ENCODE measurements at regions not wholly inside any gene's neighbourhood (a gene's known extent, or its start where the extent isn't known, plus 50 kb on each side); places are given as distances from the start of the nearest gene placed in this dataset.

DNA sequence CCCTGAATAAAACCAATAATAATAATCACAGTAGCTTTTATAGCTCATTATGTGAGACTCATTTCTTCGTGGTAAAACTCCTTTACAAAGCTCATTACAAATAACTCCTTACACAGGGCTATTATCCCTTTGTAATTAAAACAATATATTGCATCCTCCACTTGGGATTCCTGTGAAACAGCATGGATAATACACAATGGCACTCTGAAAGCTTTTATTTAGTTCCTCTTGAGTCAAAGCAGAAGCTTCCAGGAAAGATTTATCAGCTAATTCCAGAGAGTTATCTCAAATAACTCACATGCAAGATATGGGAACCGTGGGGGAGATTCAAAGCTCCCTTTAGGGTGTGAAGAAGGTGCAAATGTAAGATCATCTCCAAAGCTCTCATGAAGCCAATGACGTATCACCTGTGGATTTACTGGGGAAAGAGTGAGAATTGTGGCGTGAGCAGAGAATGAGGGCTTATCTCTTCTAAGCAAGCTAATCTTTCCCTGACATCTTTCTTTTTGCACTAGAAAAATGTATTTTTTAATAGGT lies 60.4 kb upstream of the GJA5 start:
- TF ChIP-seq, protein P1, sequence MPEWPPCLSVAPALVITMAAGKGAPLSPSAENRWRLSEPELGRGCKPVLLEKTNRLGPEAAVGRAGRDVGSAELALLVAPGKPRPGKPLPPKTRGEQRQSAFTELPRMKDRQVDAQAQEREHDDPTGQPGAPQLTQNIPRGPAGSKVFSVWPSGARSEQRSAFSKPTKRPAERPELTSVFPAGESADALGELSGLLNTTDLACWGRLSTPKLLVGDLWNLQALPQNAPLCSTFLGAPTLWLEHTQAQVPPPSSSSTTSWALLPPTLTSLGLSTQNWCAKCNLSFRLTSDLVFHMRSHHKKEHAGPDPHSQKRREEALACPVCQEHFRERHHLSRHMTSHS (tag by site-specific recombination; IDR thresholded peaks at IDR 0.05), result no peak
- no peak for TF ChIP-seq ZNF514 (tag by site-specific recombination; IDR thresholded peaks at IDR 0.05)
- TF ChIP-seq ZNF768 (tag by site-specific recombination; IDR thresholded peaks at IDR 0.05), result no peak
- no peak for TF ChIP-seq ZNF670 (tag by site-specific recombination; IDR thresholded peaks at IDR 0.05; ENCODE audit: low read depth)
- TF ChIP-seq CTCF (tag by site-specific recombination; IDR thresholded peaks at IDR 0.05), result no peak
- no peak for TF ChIP-seq ZEB2 (tag by site-specific recombination; IDR thresholded peaks at IDR 0.05)
- no peak for TF ChIP-seq ZSCAN23 (tag by site-specific recombination; IDR thresholded peaks at IDR 0.05)
